Peyer's patch (tissue), 4 donors: ENCODE measurements at regions not wholly inside any gene's neighbourhood (a gene's known extent, or its start where the extent isn't known, plus 50 kb on each side); places are given as distances from the start of the nearest gene placed in this dataset.

Experiments
- DNase-seq, 3 donors: peaks; one replicate each; pipeline ENCODE4 v3.0.0-alpha.2; 2017 to 2019
- H3K27ac ChIP-seq, 4 donors: fragments of 200-600 bp; sonication (generic); one replicate each; pipeline ENCODE4 v1.5.1; 2016 to 2019
- H3K27me3 ChIP-seq, 2 donors: fragments of 200-600 bp; sonication (generic); one replicate each; pipeline ENCODE4 v1.5.1; 2019
- H3K36me3 ChIP-seq, 3 donors: fragments of 200-600 bp; sonication (generic); one replicate each; pipeline ENCODE4 v1.5.1; 2016 to 2019
- H3K4me1 ChIP-seq, 4 donors: fragments of 200-600 bp; sonication (generic); one replicate each; pipeline ENCODE4 v1.5.1; 2016 to 2019
- H3K4me3 ChIP-seq, 4 donors: fragments of 200-600 bp; sonication (generic); 1 replicate in 3 of 4; 2 replicates in 1 of 4; pipeline ENCODE4 v1.5.1; 2016 to 2019; ENCODE audit warnings: mild to moderate bottlenecking in 1 of 4
- H3K9me3 ChIP-seq, 4 donors: fragments of 200-600 bp; sonication (generic); one replicate each; pipeline ENCODE4 v1.5.1; 2016 to 2019; ENCODE audit warnings: mild to moderate bottlenecking in 1 of 4
- CTCF ChIP-seq, 6 experiments: fragments of 450-650 bp in 4 of 6; fragments of 200-600 bp in 2 of 6; sonication (generic) in 1 of 6; IDR thresholded peaks; one replicate each; pipeline ENCODE4 v1.5.1; 2017 to 2019; ENCODE audit warnings: antibody characterized with exemption in 6 of 6, mild to moderate bottlenecking in 3 of 6, moderate library complexity in 1 of 6
- POLR2A ChIP-seq, 2 donors: fragments of 450-650 bp; IDR thresholded peaks; one replicate each; pipeline ENCODE4 v1.5.1; 2017; ENCODE audit warnings: antibody characterized with exemption in 2 of 2, mild to moderate bottlenecking in 2 of 2, moderate library complexity in 2 of 2

- peak overlapping the region in 1 of 4 donors; percentile 25 for H3K27ac ChIP-seq
- H3K36me3 ChIP-seq, result no peaks in the 10 kb centered on the region
- H3K27me3 ChIP-seq, result no peaks in the 10 kb centered on the region
- peak in 2 of 3 donors; percentile 28 to 47 for DNase-seq
- no peaks in the 10 kb centered on the region for H3K9me3 ChIP-seq
- H3K4me1 ChIP-seq, result peaks cover 6 to 21% (median 11%) of the 10 kb centered on the region in 4 donors
- H3K4me3 ChIP-seq, result no peak overlapping the region
- TF ChIP-seq POLR2A (IDR thresholded peaks at IDR 0.05) (no peak), CTCF (IDR thresholded peaks at IDR 0.05) (no peak)
Observed at GRCh38 chr9:91034976-91035824, 233.6 kb downstream of the SYK start.

DNA sequence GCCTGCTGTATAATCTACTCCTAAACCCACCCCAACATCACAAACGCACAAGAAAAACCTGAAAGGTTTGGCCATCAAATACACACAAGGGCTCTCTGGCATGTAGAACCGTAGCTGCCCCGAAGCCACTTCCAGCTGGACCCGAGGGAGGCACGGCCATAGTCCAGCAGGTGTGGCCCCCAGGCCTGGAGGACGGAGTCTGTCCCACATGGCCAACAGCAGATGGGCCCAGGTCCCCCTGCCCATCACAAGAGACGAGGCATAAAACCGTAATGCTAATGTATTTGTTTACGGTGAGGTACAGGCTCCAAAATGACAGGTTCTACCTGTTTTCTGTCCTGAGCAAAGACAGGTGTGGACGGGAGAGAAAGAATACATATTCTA, 234.2 kb downstream of the SYK start:
- Histone ChIP-seq H3K9me3 (no peaks in the 10 kb centered on the region), H3K36me3 (no peaks in the 10 kb centered on the region)
- TF ChIP-seq POLR2A (IDR thresholded peaks at IDR 0.05) (no peak), CTCF (IDR thresholded peaks at IDR 0.05) (no peak)

DNA sequence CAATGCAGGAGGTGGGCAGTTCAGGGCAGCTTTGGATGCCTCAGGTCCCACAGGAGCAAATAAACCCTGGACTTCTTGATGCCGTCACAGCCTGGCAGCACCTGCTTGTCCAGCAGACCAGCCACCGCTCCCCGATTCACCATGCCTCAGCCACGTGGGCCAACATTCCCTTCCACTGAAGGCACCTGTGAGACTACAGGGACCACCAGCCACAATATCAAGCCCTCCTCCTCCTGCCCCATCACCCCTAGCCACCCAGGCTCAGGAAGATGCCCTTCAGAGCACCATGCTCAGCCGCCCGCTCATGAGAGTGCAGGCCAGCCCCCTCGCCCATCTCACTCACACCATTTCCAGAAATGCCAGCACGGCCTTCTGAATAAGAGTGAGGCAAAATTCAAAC, 234.7 kb downstream of the SYK start:
- no peak overlapping the region for H3K4me3 ChIP-seq
- H3K9me3 ChIP-seq, result no peaks in the 10 kb centered on the region
- H3K36me3 ChIP-seq, result no peaks in the 10 kb centered on the region
- no peaks in the 10 kb centered on the region for H3K27me3 ChIP-seq
- peak overlapping the region in 1 of 4 donors; percentile 13 for H3K27ac ChIP-seq
- peak in 2 of 3 donors; percentile 40 to 41 for DNase-seq
- no peak for TF ChIP-seq POLR2A (IDR thresholded peaks at IDR 0.05)
- no peak for TF ChIP-seq CTCF (IDR thresholded peaks at IDR 0.05)
- peaks cover 6 to 21% (median 11%) of the 10 kb centered on the region in 4 donors for H3K4me1 ChIP-seq

More for the DNA sequence above, 234.2 kb downstream of the SYK start:
- DNase-seq, result peak in 2 of 3 donors; percentile 41 to 43
- no peak overlapping the region for H3K27ac ChIP-seq
- H3K27me3 ChIP-seq, result no peaks in the 10 kb centered on the region
- H3K4me3 ChIP-seq, result no peak overlapping the region
- H3K4me1 ChIP-seq, result peaks cover 6 to 21% (median 11%) of the 10 kb centered on the region in 4 donors

GRCh38 chr9:91036826-91037510, 235.3 kb downstream of the SYK start:
- Histone ChIP-seq H3K4me3 (peak overlapping the region in 2 of 4 donors; percentile 14 to 17), H3K36me3 (no peaks in the 10 kb centered on the region), H3K27ac (peak overlapping the region; percentile 13 to 88 (median 73)), H3K9me3 (no peaks in the 10 kb centered on the region), H3K27me3 (no peaks in the 10 kb centered on the region), H3K4me1 (peaks cover 6 to 21% (median 11%) of the 10 kb centered on the region in 4 donors)
- DNase-seq, result peak; percentile 64 to 91 (median 81)
- TF ChIP-seq POLR2A (IDR thresholded peaks at IDR 0.05), result peak in 1 of 2 donors; percentile 22
- TF ChIP-seq CTCF (IDR thresholded peaks at IDR 0.05), result peak; percentile 16 to 87 (median 66)

- H3K4me3 ChIP-seq, result peak overlapping the region in 2 of 4 donors; percentile 14 to 17
Observed at GRCh38 chr9:91037511-91038482, 236.2 kb downstream of the SYK start.

More at GRCh38 chr9:91037511-91038482, 236.2 kb downstream of the SYK start:
- no peaks in the 10 kb centered on the region for H3K27me3 ChIP-seq
- peaks cover 6 to 21% (median 11%) of the 10 kb centered on the region in 4 donors for H3K4me1 ChIP-seq
- no peaks in the 10 kb centered on the region for H3K9me3 ChIP-seq
- H3K27ac ChIP-seq, result peak overlapping the region; percentile 13 to 88 (median 73)
- H3K36me3 ChIP-seq, result no peaks in the 10 kb centered on the region
- DNase-seq, result peak in 2 of 3 donors; percentile 86 to 91
- TF ChIP-seq POLR2A (IDR thresholded peaks at IDR 0.05) (no peak), CTCF (IDR thresholded peaks at IDR 0.05) (peak in 1 of 6 experiments; percentile 8)
